Bronchial epithelial cell (primary cell): ENCODE measurements at regions not wholly inside any gene's neighbourhood (a gene's known extent, or its start where the extent isn't known, plus 50 kb on each side); places are given as distances from the start of the nearest gene placed in this dataset.

Experiments used
- DNase-seq: peaks from one replicate; pipeline ENCODE4 v3.0.0-alpha.2; 2010; ENCODE audit warnings: low read depth
- FAIRE-seq: peaks from 2 replicates; lab custom pipeline; 2011; peaks lifted over from hg19 to GRCh38; lab: Jason Lieb, UNC
- H3K27me3 ChIP-seq: 2 replicates; pipeline ENCODE4 v1.5.1; 2011; ENCODE audit warnings: low read length; ENCODE audit not compliant: control insufficient read depth, insufficient read depth
- H3K36me3 ChIP-seq: 2 replicates; pipeline ENCODE4 v1.5.1; 2011; ENCODE audit warnings: low read length; ENCODE audit not compliant: control insufficient read depth, insufficient read depth
- H3K4me3 ChIP-seq: 2 replicates; pipeline ENCODE4 v1.5.1; 2011; ENCODE audit warnings: mild to moderate bottlenecking, low read depth, low read length, control low read depth
- CTCF ChIP-seq: IDR thresholded peaks from 2 replicates; pipeline ENCODE4 v1.5.1; 2011; ENCODE audit warnings: mild to moderate bottlenecking, moderate library complexity, low read length, control low read depth, inconsistent platforms; ENCODE audit not compliant: insufficient read depth, severe bottlenecking

- FAIRE-seq, result no peak
- no peak for TF ChIP-seq CTCF
- Histone ChIP-seq H3K4me3 (no peak overlapping the region), H3K27me3 (no peaks in the 10 kb centered on the region), H3K36me3 (no peaks in the 10 kb centered on the region)
- no peak for DNase-seq
These were observed 90.1 kb upstream of the BET1 start for GRCh38 chr7:94094298-94094697.

- H3K36me3 ChIP-seq, result no peaks in the 10 kb centered on the region
- no peak for FAIRE-seq
- no peak for TF ChIP-seq CTCF
- no peaks in the 10 kb centered on the region for H3K27me3 ChIP-seq
- DNase-seq, result no peak
- H3K4me3 ChIP-seq, result no peak overlapping the region
These were observed 91.3 kb upstream of the BET1 start for GRCh38 chr7:94095316-94096009.

- H3K4me3 ChIP-seq, result no peak overlapping the region
- no peak for DNase-seq
- no peaks in the 10 kb centered on the region for H3K36me3 ChIP-seq
- no peak for TF ChIP-seq CTCF
- H3K27me3 ChIP-seq, result no peaks in the 10 kb centered on the region
- no peak for FAIRE-seq
These were observed 95.5 kb upstream of the BET1 start for GRCh38 chr7:94099679-94100078.

- DNase-seq, result no peak
These were observed 96.7 kb upstream of the BET1 start for GRCh38 chr7:94100723-94101345.

GRCh38 chr7:94104301-94104700, 100.1 kb upstream of the BET1 start:
- no peaks in the 10 kb centered on the region for H3K27me3 ChIP-seq

More at GRCh38 chr7:94100723-94101345, 96.7 kb upstream of the BET1 start:
- no peaks in the 10 kb centered on the region for H3K36me3 ChIP-seq
- H3K27me3 ChIP-seq, result no peaks in the 10 kb centered on the region
- no peak for TF ChIP-seq CTCF
- H3K4me3 ChIP-seq, result no peak overlapping the region
- FAIRE-seq, result no peak

More at GRCh38 chr7:94104301-94104700, 100.1 kb upstream of the BET1 start:
- TF ChIP-seq CTCF, result no peak
- DNase-seq, result no peak
- H3K36me3 ChIP-seq, result no peaks in the 10 kb centered on the region
- H3K4me3 ChIP-seq, result no peak overlapping the region
- FAIRE-seq, result peak; percentile 23
